ENCODE measurements at regions not wholly inside any gene's neighbourhood (a gene's known extent, or its start where the extent isn't known, plus 50 kb on each side); places are given as distances from the start of the nearest gene placed in this dataset.

GRCh38 chr13:76499891-76500290 is 386.3 kb downstream of the KCTD12 start:
- Histone ChIP-seq H3K36me3 (ENCODE audit: control insufficient read depth, insufficient read depth, low read length) (no peaks in the 10 kb centered on the region), H3K4me3 (ENCODE audit: low read depth, low read length) (no peak overlapping the region), H3K27me3 (ENCODE audit: control insufficient read depth, insufficient read depth, low read length) (no peaks in the 10 kb centered on the region)
- FAIRE-seq, result no peak
- DNase-seq (ENCODE audit: low read depth), result no peak
- TF ChIP-seq CTCF (IDR thresholded peaks at IDR 0.05; ENCODE audit: insufficient read depth, low read length, severe bottlenecking), result no peak

DNA sequence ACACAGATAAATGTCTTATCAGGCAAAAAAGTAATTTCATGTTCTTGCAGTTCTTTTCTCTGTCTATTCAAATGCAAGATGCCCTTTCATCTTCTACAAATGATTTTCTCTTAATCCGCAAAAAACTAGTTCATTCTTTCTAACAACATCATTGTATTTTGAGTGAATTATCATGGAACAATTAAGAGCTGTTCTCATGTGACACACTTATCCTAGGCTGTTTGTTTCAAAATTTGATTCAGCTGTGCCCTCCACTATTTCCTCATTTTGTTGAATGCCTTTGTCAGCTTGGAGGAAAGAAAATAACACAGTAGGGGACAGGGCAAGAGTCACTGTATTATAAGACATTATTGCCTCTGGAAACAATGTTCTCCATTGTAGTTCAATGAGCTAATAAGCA is 396.9 kb downstream of the KCTD12 start:
- DNase-seq (ENCODE audit: low read depth), result no peak
- no peak for FAIRE-seq
- no peak for TF ChIP-seq CTCF (IDR thresholded peaks at IDR 0.05; ENCODE audit: insufficient read depth, low read length, severe bottlenecking)
- H3K4me3 ChIP-seq (ENCODE audit: low read depth, low read length), result no peak overlapping the region
- no peaks in the 10 kb centered on the region for H3K36me3 ChIP-seq (ENCODE audit: control insufficient read depth, insufficient read depth, low read length)
- H3K27me3 ChIP-seq (ENCODE audit: control insufficient read depth, insufficient read depth, low read length), result no peaks in the 10 kb centered on the region

DNA sequence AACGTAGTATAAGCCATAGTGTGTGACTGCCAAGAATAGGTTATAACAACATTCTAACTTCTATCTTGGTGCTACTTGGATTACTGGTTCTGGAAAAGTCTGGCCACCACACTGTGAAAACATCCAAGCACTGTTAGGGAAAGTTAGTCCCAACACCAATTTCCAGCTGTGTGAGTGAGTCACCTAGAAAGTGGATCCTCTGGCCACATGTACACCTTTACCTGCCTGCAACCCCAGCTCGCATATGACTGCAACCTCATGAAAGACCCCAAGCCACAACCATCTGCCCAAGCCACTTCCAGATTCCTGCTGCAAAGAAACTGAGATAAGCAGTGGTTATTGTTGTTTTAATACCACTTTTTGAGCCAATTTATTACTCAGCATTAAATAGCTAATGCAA is 404.5 kb downstream of the KCTD12 start:
- Histone ChIP-seq H3K27me3 (ENCODE audit: control insufficient read depth, insufficient read depth, low read length) (no peaks in the 10 kb centered on the region), H3K4me3 (ENCODE audit: low read depth, low read length) (no peak overlapping the region), H3K36me3 (ENCODE audit: control insufficient read depth, insufficient read depth, low read length) (no peaks in the 10 kb centered on the region)
- no peak for FAIRE-seq
- peak; percentile 25 for DNase-seq (ENCODE audit: low read depth)
- no peak for TF ChIP-seq CTCF (IDR thresholded peaks at IDR 0.05; ENCODE audit: insufficient read depth, low read length, severe bottlenecking)

DNA sequence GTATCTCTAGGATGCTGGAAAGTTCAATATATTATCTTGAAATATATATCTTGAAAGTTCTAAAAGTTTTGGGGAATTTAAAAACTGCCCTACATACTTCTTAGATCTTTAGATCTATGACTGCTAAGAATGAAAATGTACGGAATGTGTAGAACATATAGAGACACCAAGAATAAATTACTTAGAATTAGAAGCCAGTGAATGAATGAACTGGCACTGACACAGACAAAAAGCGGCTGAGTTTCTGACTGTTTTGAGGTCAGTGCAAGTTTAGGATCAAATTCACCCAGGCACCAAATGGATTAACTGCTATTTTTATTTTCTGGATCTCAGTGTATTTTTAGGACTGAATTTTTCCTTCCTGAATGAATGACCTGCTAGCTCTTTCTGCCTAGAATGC is 411.2 kb downstream of the KCTD12 start:
- Histone ChIP-seq H3K36me3 (ENCODE audit: control insufficient read depth, insufficient read depth, low read length) (no peaks in the 10 kb centered on the region), H3K4me3 (ENCODE audit: low read depth, low read length) (no peak overlapping the region), H3K27me3 (ENCODE audit: control insufficient read depth, insufficient read depth, low read length) (no peaks in the 10 kb centered on the region)
- no peak for DNase-seq (ENCODE audit: low read depth)
- TF ChIP-seq CTCF (IDR thresholded peaks at IDR 0.05; ENCODE audit: insufficient read depth, low read length, severe bottlenecking), result no peak
- no peak for FAIRE-seq

DNA sequence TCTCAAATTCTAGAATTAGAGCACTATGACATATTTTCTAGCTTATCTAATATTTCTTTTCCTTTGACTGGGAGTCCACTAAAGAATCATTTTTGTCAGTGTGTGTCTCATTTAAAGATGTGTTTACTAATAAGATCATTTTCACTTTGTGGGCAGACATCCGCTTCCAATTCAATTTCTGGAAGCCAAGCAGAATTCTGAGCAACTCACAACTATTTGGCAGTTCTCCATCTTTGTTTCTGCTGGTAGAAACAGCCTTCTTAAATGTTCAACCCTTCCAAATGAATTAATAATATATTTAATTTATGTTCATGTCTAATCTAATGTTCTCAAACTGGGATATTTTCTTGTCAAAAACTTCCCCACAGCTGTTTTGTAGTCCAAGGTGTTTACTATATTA is 411.8 kb downstream of the KCTD12 start:
- FAIRE-seq (no peak), DNase-seq (ENCODE audit: low read depth) (no peak)
- no peak overlapping the region for H3K4me3 ChIP-seq (ENCODE audit: low read depth, low read length)
- H3K27me3 ChIP-seq (ENCODE audit: control insufficient read depth, insufficient read depth, low read length), result no peaks in the 10 kb centered on the region
- H3K36me3 ChIP-seq (ENCODE audit: control insufficient read depth, insufficient read depth, low read length), result no peaks in the 10 kb centered on the region
- TF ChIP-seq CTCF (IDR thresholded peaks at IDR 0.05; ENCODE audit: insufficient read depth, low read length, severe bottlenecking), result no peak

GRCh38 chr13:76473552-76474134 is 412.6 kb downstream of the KCTD12 start:
- FAIRE-seq, result peak; percentile 50
- peak; percentile 62 for TF ChIP-seq CTCF (IDR thresholded peaks at IDR 0.05; ENCODE audit: insufficient read depth, low read length, severe bottlenecking)
- no peaks in the 10 kb centered on the region for H3K27me3 ChIP-seq (ENCODE audit: control insufficient read depth, insufficient read depth, low read length)
- no peaks in the 10 kb centered on the region for H3K36me3 ChIP-seq (ENCODE audit: control insufficient read depth, insufficient read depth, low read length)
- peak; percentile 76 for DNase-seq (ENCODE audit: low read depth)
- H3K4me3 ChIP-seq (ENCODE audit: low read depth, low read length), result no peak overlapping the region

All from bronchial epithelial cell (primary cell).